A673 (cell line): ENCODE measurements at regions not wholly inside any gene's neighbourhood (a gene's known extent, or its start where the extent isn't known, plus 50 kb on each side); places are given as distances from the start of the nearest gene placed in this dataset.

Experiments used
- EZH2 ChIP-seq: fragments of 200-600 bp; sonication (generic); IDR thresholded peaks from 2 replicates; pipeline ENCODE4 v1.6.1; 2017; ENCODE audit warnings: borderline replicate concordance, low read depth, mild to moderate bottlenecking, mixed read lengths, antibody characterized with exemption, low read length; ENCODE audit not compliant: poor library complexity, severe bottlenecking
- TF ChIP-seq, protein P1 (sequence below): fragments of 300-800, 200-600 bp; sonication (generic); conservative IDR thresholded peaks from 2 replicates; pipeline ENCODE4 v1.5.1; 2017; ENCODE audit warnings: low read depth, mild to moderate bottlenecking, antibody characterized with exemption, low read length, moderate library complexity, mixed read lengths

GRCh38 chr12:98389593-98389992, 125.8 kb upstream of the TMPO start:
- TF ChIP-seq, protein P1, sequence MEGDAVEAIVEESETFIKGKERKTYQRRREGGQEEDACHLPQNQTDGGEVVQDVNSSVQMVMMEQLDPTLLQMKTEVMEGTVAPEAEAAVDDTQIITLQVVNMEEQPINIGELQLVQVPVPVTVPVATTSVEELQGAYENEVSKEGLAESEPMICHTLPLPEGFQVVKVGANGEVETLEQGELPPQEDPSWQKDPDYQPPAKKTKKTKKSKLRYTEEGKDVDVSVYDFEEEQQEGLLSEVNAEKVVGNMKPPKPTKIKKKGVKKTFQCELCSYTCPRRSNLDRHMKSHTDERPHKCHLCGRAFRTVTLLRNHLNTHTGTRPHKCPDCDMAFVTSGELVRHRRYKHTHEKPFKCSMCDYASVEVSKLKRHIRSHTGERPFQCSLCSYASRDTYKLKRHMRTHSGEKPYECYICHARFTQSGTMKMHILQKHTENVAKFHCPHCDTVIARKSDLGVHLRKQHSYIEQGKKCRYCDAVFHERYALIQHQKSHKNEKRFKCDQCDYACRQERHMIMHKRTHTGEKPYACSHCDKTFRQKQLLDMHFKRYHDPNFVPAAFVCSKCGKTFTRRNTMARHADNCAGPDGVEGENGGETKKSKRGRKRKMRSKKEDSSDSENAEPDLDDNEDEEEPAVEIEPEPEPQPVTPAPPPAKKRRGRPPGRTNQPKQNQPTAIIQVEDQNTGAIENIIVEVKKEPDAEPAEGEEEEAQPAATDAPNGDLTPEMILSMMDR = no peak
- no peak for TF ChIP-seq EZH2
